ENCODE measurements at regions not wholly inside any gene's neighbourhood (a gene's known extent, or its start where the extent isn't known, plus 50 kb on each side); places are given as distances from the start of the nearest gene placed in this dataset.
A peak's percentile ranks its signal among the peaks of the same experiment; 100 is the strongest.

- POLR2A ChIA-PET: no interaction called here
Measured at GRCh38 chr11:95360377-95361075, 129.5 kb upstream of the SESN3 start.

GRCh38 chr11:95359756-95360155 lies 128.8 kb upstream of the SESN3 start:
- DNase-seq (ENCODE audit: low spot score) (no peak), ATAC-seq (no peak; the same call in 1 of the 2 replicates)
- H3K36me3 Mint-ChIP-seq: no peaks in the 10 kb centered on the region
- ChIA-PET POLR2A (no interaction called here), CTCF (interaction anchor here (1.6 to 2.9 kb wide), 3 partner anchors 11 to 346 kb away, joined by 3 to 10 read pairs (median 6); no protein-coding TSS in a partner anchor)
- no peaks in the 10 kb centered on the region for H3K9me3 Mint-ChIP-seq
- H3K4me3 Mint-ChIP-seq: no peak overlapping the region; the same call in 1 of the 2 replicates
- peaks cover 4% of the 10 kb centered on the region; the same call in 1 of the 2 replicates for H3K27me3 Mint-ChIP-seq (ENCODE audit: low read depth)
- peaks cover 53% of the 10 kb centered on the region for H3K4me1 Mint-ChIP-seq
- H3K27ac Mint-ChIP-seq: peak overlapping the region; percentile 36
- no peak for TF ChIP-seq ZNF317 (CRISPR knock-in tag; IDR thresholded peaks at IDR 0.05; ENCODE audit: borderline replicate concordance, low read depth)
- no peak for TF ChIP-seq NR2C2 (CRISPR knock-in tag; IDR thresholded peaks at IDR 0.05)
- TF ChIP-seq ZNF281 (CRISPR knock-in tag; IDR thresholded peaks at IDR 0.05): no peak
- no peak for TF ChIP-seq ESRRA (CRISPR knock-in tag; IDR thresholded peaks at IDR 0.05; ENCODE audit: borderline replicate concordance)
- no peak for TF ChIP-seq FOXJ3 (CRISPR knock-in tag; IDR thresholded peaks at IDR 0.05; ENCODE audit: borderline replicate concordance)
- no peak for TF ChIP-seq TCF7 (CRISPR knock-in tag; IDR thresholded peaks at IDR 0.05; ENCODE audit: low read depth)
- TF ChIP-seq JUN (CRISPR knock-in tag; IDR thresholded peaks at IDR 0.05): no peak
- TF ChIP-seq E2F4 (CRISPR knock-in tag; IDR thresholded peaks at IDR 0.05; ENCODE audit: borderline replicate concordance, low read depth): no peak
- no peak for TF ChIP-seq PRRX2 (CRISPR knock-in tag; IDR thresholded peaks at IDR 0.05)

More at GRCh38 chr11:95360377-95361075, 129.5 kb upstream of the SESN3 start:
- no peaks in the 10 kb centered on the region for H3K9me3 Mint-ChIP-seq
- no peak for DNase-seq (ENCODE audit: low spot score)
- CTCF ChIA-PET: interaction anchor here (1.6 to 2.9 kb wide), 3 partner anchors 10 to 345 kb away, joined by 3 to 10 read pairs (median 6); no protein-coding TSS in a partner anchor
- peaks cover 61% of the 10 kb centered on the region for H3K4me1 Mint-ChIP-seq
- H3K27me3 Mint-ChIP-seq (ENCODE audit: low read depth): peaks cover 4% of the 10 kb centered on the region
- H3K36me3 Mint-ChIP-seq: no peaks in the 10 kb centered on the region
- H3K27ac Mint-ChIP-seq: peak overlapping the region; percentile 36
- TF ChIP-seq ZNF317 (CRISPR knock-in tag; IDR thresholded peaks at IDR 0.05; ENCODE audit: borderline replicate concordance, low read depth) (no peak), ZNF396 (CRISPR knock-in tag; IDR thresholded peaks at IDR 0.05; ENCODE audit: borderline replicate concordance) (no peak), MLX (CRISPR knock-in tag; IDR thresholded peaks at IDR 0.05) (no peak), GTF2I (CRISPR knock-in tag; conservative IDR thresholded peaks at IDR 0.05) (no peak), E2F1 (CRISPR knock-in tag; IDR thresholded peaks at IDR 0.05) (no peak), ELF4 (CRISPR knock-in tag; IDR thresholded peaks at IDR 0.05; ENCODE audit: low read depth) (no peak), PRDM15 (CRISPR knock-in tag; IDR thresholded peaks at IDR 0.05) (no peak), JAZF1 (CRISPR knock-in tag; IDR thresholded peaks at IDR 0.05) (no peak), CDX4 (CRISPR knock-in tag; IDR thresholded peaks at IDR 0.05; ENCODE audit: borderline replicate concordance) (no peak)
- ATAC-seq: no peak
- H3K4me3 Mint-ChIP-seq: no peak overlapping the region

Data from WTC11 (cell line).